ENCODE measurements at regions not wholly inside any gene's neighbourhood (a gene's known extent, or its start where the extent isn't known, plus 50 kb on each side); places are given as distances from the start of the nearest gene placed in this dataset.

- DNase-seq = no peak
Measured at GRCh38 chr4:89665662-89666061, 171.3 kb downstream of the SNCA start.

DNA sequence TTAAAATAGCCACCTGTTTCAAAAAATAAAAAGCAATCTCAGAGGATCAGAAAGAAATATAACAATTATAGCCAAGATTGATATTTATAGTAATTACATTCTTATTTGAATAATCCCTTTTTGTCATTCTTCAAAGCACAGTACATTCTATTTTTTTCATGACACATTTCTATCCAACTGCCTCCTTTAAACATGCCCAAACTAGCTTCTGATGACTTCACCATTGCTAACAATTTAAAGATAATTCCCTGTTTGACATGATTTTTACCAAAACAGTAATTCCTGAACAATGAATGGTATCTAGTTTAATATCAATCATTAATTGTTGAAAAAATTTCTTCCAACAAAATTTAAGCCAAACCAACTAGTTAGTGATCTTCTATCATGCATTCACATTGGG lies 172.4 kb downstream of the SNCA start:
- no peak for DNase-seq

DNA sequence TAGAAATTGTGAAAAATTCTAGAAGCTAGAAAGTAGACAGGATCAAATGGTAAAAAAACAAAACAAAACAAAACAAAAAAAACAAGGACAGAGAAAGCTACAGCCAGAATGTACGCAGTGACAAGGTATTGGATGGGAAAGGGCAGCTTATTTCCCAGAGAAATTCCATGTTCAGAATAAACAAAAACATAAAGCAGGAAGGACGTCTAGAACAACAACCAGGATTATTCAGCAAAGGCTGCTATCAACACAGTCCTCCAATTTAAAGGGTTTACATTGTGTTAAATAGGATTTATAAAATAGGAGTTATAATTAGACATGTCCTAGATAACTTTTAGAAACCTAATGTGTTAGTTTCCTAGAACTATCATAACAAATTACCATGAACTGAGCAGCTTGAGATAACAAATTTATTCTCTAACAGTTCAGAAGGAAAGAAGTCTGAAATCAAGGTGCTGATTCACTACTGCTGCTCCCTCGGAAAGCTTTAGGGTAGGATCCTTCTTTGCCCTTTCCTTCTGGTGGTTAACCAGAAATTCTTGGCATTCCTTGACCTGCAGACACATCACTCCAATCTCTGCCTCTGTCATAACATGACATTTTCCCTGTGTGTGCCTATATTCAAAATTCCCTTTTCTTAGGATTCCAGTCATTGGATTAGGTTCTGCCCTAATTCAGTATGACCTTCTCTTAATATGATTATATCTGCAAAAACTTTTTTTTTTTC lies 175.6 kb downstream of the SNCA start:
- no peak for DNase-seq

GRCh38 chr4:89660444-89661172 lies 176.4 kb downstream of the SNCA start:
- DNase-seq = no peak

- DNase-seq = no peak
Measured at GRCh38 chr4:89658701-89659024, 178.3 kb downstream of the SNCA start.

- DNase-seq = no peak
Measured at GRCh38 chr4:89657931-89658700, 178.8 kb downstream of the SNCA start.

DNA sequence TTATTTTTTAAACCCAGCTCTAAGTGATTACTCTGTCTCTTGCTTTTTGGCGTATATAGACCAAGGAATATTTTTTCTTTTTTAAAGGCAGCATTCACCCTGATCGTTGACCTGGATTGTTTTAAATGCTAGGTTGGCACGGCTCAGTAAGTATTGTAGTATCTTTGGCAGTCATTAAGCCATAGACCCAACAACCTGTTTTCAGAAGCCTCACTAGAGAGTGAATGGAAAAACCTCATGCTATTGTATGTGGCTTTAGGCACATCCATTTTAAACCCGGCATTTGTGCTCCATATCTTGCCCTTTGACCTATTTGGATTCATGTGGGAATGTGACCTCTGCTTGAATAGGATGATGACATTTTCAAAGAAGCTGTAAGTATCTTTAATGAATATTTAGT lies 183.9 kb downstream of the SNCA start:
- DNase-seq = no peak

GRCh38 chr4:89645482-89645881 lies 191.5 kb downstream of the SNCA start:
- no peak for DNase-seq

DNA sequence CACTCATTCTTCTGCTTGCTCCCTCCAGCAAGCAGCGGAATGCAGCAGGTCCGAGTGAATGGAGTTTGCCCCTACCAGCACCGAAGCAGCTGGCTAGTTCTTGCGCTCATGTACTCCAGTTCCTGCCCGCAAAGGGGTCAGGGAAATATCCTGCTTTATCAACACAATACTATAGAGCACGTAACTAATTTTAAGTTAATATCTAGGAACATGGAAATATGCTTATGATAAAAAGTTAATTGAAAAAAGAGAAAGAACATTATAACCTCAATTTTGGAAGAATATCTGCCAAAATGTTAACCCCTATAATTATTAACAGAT lies 195.6 kb downstream of the SNCA start:
- DNase-seq = no peak

DNA sequence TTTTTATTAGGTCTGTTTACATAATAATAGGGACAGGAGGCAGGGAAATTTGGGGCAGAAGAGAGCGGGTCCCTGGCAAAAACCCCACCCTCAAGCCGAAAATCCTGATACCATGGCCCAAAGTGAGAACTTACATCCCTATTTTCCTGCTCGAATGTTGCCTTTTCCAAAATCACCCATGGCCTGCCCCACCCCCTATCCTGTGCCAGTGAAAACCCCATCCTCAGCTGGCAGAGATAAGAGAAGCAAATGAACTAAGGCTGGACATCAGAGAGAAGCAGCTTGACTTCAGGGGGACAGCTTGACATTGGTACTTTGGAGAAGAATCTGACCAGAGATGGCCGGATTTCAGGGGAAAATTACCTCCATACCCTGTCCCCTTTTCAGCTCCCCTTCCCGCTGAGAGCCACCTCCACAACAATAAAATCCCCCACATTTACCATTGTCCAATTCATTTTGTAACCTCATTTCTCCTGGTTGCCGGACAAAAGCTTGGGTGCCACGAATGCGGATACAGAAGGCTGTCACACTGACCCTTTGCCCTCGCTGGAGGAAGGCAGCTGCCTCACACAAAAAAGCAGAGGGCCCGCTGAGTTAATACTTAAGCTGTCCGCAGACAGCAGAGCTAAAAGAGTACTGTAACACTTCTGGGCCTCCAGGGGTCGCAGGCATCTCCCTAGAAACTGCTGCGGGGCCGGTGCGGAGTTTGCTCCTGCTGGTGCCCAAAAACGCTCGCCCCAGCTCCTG lies 196.2 kb downstream of the SNCA start:
- no peak for DNase-seq

- no peak for DNase-seq
Measured at GRCh38 chr4:89639395-89639794, 197.6 kb downstream of the SNCA start.

DNA sequence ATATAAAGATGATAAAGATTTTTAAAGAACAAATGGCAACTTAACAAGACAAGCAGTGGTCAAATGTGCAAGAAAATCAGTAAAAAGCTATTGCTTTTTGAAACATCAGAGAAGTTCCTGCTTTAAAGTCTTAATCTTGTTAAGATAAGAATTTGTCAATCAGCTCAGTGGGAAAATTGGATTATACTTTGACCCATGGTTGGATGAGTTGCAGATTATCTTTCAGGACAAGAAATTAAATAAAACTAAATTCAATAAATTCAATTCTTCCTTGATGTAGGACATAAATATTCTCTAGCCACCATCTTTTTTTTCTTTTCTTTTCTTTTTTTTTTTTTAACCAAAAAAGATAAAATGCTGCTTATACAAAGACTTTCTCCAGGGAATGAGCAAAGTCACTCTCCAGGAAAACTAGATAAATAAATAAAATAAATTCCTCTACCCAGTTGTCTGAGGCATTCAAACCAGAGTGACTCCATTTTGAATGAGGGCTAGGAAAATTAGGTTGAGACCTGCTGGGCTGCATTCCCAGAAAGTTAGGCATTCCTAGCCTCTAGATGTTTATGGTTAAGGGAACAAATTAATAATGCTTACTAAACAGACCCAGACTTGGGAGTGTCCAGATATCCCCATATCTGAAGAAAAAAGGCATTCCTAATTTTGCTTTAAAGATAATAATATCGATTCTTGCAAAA lies 211.2 kb downstream of the SNCA start:
- no peak for DNase-seq

DNA sequence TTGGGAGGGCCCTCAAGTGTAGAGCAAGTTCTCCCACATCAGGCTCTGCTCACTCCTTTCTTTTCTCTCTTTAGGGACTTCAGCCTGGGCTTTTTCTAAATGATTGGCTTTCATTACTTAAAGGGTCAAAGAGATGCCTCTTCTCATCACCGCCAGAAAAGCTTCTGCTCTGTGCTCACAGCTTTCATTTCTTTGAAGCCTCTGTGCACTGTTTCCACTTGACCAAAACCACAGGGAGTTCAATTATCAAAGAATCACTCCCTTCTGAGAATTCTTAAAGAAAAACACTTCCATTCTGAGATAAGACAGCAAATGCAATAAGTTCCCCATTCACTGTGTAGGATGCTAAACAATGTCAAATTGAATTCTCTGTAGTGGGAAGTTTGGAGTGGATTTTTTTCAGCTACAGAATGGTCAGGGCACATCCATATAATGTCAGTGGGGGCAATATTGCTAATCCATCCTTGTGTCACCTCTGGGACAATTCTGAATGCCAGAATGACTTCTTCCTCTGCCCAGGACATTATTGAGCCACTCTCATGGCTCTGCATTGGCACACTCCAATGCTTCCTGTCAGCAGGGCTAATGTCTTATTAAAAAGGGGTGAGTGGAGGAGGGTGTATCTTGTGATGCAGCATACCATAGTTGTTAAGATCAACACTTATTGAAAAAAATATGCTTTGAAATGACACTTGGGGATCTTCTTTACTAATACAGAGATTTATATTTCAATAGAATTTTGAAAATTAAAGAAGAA lies 217.6 kb downstream of the SNCA start:
- DNase-seq = no peak

GRCh38 chr4:89618151-89618550 lies 218.8 kb downstream of the SNCA start:
- DNase-seq = no peak

DNA sequence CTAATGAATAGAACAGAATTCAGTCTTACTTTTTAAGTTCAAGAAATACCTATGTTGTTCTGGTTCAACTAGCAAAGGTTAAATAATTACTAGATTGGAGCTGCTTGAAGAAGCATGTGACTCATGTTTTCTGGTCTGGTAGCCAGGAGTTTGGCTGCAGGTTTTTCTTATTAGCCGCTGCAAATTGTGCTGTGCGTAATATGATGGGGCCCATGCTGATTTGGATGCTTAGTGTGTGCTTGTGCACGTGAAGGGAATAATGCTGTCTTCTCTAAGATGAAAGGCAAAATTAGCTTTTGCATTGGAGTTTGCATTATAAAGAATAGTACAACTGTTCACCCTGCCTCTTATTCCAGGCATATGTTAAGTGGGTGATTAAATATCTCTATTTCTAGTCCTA lies 219.6 kb downstream of the SNCA start:
- no peak for DNase-seq

DNA sequence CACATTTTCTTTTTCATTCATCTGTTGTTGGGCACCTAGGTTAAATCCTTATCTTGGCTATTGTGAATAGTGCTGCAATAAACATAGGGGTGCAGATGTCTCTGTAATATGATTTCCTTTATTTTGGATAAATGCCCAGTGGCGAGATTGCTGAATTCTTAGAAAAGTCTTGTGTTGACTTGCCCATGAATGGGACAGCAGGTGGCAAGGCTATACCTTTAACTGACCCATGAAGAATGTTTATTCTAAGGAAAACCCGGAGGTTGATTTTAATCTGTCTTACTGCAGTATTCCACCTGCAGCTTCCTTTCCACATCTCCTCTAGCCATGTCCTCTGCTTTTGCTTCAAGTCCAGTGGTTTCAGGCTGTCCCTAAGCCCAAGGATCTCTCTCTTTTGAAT lies 220.6 kb downstream of the SNCA start:
- no peak for DNase-seq

DNA sequence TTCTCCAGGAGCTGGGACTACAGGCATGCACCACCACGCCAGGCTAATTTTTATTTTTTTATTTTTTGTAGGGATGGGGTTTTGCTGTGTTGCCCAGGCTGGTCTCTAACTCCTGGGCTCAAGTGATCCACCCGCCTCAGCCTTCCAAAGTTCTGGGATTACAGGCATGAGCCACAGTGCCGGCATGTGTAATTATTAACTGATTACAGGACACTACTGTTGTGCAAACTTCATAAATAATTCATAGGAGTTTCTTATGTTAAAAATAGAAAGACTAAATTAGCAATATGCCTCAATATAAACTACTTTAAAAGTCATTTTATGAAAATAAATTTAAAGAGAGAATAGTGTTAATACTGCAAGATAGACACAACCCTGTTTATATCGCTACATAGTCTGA lies 221.9 kb downstream of the SNCA start:
- DNase-seq = no peak

DNA sequence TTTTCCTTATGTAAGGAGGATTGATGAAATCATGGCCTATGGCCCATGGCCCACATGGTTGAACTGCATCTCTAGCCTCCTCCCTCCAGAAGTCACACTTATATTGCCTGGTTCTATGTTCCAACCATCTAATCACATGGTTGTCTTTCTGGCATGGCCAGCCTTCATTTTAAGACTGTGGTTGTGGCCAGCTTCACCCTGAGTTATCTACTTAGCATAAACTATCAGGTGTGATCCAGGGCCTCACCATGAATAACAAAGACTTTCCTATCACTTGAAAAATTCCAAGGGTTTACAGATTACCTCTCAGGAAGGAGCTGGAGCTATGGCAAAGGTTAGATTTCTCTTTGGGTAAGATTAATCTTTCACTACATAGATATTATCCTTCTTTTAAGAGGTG lies 222.8 kb downstream of the SNCA start:
- DNase-seq = no peak

- DNase-seq = no peak
Measured at GRCh38 chr4:89610236-89610635, 226.7 kb downstream of the SNCA start.

GRCh38 chr4:89609756-89610155 lies 227.2 kb downstream of the SNCA start:
- no peak for DNase-seq

- DNase-seq = no peak
Measured at GRCh38 chr4:89604951-89605350, 232.0 kb downstream of the SNCA start.

- DNase-seq = no peak
Measured at GRCh38 chr4:89599026-89599425, 237.9 kb downstream of the SNCA start.

Data from stimulated activated CD4-positive, alpha-beta T cell treated with anti-CD3 and anti-CD28 coated beads, Interleukin-2, amount 100 ng/mL, for 48 hours (primary cell).